HG03565 (cell line): ENCODE measurements at regions not wholly inside any gene's neighbourhood (a gene's known extent, or its start where the extent isn't known, plus 50 kb on each side); places are given as distances from the start of the nearest gene placed in this dataset.
"Not testable (repeated sequence)": the region's sequence is repeated elsewhere in the genome, so short reads cannot be mapped to it uniquely, and the experiment has no call there.

Experiments
- ATAC-seq: cut with Tn5 transposase; IDR thresholded peaks from one replicate; pipeline ENCODE4 v1.9.1; 2021; ENCODE audit warnings: mild to moderate bottlenecking, moderate library complexity; ENCODE audit not compliant: unreplicated experiment

- no peak for ATAC-seq
Measured at GRCh38 chr20:40848526-40848925, 159.5 kb upstream of the MAFB start.

GRCh38 chr20:40849456-40849855 lies 160.4 kb upstream of the MAFB start:
- ATAC-seq = no peak

GRCh38 chr20:40851051-40851450 lies 162.0 kb upstream of the MAFB start:
- no peak for ATAC-seq

- no peak for ATAC-seq
Measured at GRCh38 chr20:40855269-40855668, 166.2 kb upstream of the MAFB start.

GRCh38 chr20:40856653-40857052 lies 167.6 kb upstream of the MAFB start:
- ATAC-seq = no peak

DNA sequence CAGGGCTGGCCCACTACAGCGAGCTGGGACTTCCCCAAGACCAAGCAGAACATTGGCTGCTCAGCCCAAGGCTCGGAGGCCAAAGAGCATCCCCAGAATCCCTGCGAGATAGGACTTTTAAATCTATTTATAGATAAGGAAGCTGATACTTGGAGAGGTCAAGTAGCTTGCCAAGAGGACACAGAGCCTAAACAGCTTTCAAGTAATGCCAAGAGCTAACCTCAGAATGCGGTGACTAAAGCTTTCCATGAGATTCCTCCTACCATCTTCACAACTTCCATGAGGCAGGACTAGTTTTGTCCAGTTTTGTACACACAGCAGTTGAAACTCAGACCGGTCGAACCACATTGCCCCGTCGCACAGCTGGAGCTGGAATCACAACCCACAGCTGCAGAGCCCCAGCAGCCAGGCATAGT lies 168.1 kb upstream of the TOP1 start:
- ATAC-seq = no peak

GRCh38 chr20:40861427-40862008 lies 167.1 kb upstream of the TOP1 start:
- no peak for ATAC-seq

- no peak for ATAC-seq
Measured at GRCh38 chr20:40863355-40863919, 165.2 kb upstream of the TOP1 start.

GRCh38 chr20:40864470-40864869 lies 164.2 kb upstream of the TOP1 start:
- no peak for ATAC-seq

- ATAC-seq = no peak
Measured at GRCh38 chr20:40865095-40865494, 163.5 kb upstream of the TOP1 start.

DNA sequence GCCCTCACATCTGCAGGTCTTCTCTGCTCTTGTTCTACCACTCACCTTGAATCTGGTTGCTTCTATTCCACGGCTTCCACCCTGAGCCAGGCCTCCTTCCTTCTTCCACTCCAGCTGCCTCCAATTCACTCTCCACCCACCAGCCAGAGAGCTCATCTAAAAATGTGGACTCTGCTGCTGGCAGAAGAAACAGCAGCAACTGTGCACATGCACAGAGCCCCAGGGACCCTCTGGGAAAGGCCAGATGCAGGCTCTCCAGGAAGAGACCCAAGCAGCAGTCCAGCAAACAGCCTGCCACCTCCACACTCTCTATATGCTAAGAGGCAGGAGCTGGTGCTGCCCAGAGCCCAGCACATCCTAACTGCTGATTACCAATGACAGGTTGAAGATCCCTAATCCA lies 162.6 kb upstream of the TOP1 start:
- ATAC-seq = no peak

GRCh38 chr20:40868551-40869217 lies 159.9 kb upstream of the TOP1 start:
- ATAC-seq = no peak

GRCh38 chr20:40869218-40870147 lies 159.1 kb upstream of the TOP1 start:
- no peak for ATAC-seq

DNA sequence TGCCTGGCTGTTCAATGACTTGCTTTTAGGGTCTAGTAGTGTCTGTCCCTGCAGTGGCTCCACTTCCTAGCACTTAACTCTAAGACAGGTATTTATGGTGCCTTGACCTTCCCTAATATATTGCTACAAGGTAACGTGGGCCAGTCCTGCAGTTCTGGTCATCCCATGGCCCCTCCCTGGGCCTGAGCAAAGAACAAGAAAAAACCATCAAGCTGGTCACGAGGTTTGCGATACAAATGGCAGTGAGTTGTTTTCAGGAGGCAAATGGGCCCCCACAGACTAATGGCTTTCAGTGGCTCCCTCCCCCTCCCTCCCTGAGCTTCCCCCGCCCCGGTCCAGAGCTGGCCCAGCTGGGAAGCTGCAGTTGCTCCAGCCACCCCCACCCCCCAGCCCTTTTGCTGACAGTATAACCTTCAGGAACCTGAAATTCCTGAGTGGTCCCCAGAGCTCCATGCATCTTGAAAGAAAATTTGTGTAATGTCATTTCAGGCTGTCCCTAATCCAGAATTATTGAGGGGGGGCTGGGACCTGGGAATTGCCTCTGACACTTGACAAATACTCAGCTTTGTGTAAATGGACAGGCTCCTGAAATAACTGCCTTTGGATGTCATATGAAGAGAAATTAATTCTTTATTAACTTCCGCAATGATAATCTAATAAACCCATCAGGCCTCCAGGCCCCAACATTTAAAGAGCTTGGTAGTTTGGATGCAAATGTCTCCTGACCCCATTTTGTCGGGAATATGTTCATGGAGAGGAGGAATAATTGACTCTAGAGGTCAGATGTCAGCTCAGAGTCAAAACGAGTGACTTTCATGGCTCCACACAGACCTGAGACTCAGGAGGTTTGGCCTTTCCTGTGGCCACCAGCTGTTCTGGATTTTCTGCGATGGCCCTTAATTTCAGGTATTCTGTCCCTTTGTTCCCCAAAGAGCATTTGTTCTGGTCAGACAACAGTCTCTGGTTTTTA lies 153.2 kb upstream of the TOP1 start:
- no peak for ATAC-seq

DNA sequence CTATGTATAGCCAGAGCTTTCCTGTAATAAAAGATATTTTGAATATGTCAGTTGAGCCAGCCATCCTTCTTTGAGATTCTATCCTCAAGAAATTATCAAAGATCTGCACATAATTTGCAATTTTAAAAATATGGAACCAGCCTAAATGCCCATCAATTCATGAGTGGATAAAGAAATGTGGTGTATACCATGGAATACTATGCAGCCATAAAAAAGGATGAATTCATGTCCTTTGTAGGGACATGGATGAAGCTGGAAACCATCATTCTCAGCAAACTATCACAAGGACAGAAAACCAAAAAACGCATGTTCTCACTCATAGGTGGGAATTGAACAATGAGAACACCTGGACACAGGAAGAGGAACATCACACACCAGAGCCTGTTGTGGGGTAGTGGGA lies 150.5 kb upstream of the TOP1 start:
- ATAC-seq = not testable (repeated sequence)

DNA sequence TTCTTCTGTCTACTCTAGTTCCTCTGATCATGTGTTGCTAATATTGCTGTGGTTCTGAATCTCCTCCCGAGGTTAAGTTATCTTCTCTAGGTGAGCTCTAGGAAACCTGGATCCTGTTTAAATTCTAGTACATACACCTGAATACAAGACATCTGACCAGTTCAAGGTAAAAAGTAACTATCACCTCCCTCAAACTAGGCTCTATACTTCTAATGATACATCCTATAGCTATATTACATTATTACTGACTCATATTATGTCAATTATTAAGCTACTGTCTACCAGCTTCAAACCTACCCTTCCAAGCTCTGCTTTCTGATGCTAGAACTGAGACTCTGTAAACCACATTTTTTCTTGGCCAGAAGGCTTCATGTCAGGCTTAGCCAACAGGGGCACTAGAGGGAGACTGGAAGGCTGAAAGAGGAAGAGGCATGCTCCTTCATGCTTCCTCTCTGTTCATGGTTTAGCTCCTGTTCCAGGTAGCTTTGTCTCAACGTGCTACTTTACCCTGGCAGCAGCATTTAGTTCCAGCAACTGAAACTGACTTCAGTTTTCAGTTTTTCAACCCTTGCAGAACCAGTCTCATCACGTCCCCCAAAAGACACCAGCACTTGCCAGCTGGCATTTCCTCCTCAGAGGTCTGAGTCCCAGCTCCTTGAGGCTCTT lies 148.4 kb upstream of the TOP1 start:
- no peak for ATAC-seq

DNA sequence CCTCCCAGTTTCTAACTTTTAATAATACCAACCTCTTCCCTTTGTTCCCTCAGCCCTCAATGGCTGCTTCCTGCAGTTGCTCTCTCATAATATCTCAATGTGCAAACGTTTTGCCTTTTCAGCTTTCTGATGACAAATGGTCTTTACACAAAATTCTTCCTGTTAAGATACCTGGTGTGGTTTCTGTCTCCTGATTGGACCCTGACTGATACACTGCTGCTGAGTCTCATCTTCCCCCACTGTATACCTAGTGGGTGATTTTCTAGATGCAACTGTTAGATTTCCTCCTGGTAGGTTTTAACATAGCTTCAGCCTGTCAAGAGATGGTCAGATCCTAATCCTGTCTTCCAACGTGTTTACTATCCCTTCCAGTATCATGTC lies 147.9 kb upstream of the TOP1 start:
- no peak for ATAC-seq

DNA sequence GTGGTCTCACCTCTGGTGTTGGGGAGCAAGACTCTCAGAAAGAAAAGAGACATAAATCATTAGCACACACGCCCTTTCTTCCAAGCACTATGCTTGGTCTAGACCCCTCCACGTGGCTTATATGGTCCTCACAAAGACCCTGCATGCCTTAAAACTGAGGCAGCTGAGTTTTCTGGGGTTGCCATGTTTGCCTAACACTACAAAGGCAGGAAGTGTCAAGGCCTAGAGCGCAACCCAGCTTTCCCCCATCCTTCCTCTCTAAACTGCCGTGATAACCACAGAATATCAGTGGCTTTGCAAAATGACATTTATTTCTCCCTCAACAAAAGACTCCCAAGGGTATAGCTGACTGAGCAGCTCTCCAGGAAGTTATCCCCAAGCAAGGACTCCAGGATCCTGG lies 146.5 kb upstream of the TOP1 start:
- ATAC-seq = no peak

GRCh38 chr20:40883097-40883496 lies 145.5 kb upstream of the TOP1 start:
- no peak for ATAC-seq

DNA sequence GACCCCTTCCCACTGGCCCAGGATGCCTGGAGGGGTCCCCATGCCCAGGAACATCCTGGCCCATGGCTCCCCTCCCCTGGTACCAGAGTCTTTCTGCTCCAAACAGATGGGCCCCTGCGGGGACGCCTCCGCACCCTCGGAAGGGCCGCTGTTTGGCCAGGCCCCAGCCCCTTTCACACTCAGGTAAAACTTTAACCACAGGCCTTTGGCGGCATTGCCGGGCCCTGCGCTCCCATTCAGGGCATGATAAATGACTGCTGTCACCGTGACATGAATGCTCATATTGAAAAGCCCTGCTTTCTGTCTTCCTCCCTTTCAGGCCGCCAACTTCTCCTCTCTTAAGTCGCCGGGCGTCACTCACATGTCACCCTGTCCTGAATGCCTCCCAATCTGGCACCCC lies 141.5 kb upstream of the TOP1 start:
- no peak for ATAC-seq
